ENCODE measurements at regions not wholly inside any gene's neighbourhood (a gene's known extent, or its start where the extent isn't known, plus 50 kb on each side); places are given as distances from the start of the nearest gene placed in this dataset.

- Histone ChIP-seq H3K36me3 (ENCODE audit: insufficient read depth, low read length) (no peaks in the 10 kb centered on the region), H2AFZ (ENCODE audit: low read length) (no peak overlapping the region), H3K4me3 (ENCODE audit: low read length, poor library complexity, severe bottlenecking) (no peak overlapping the region), H3K9ac (ENCODE audit: low read depth, low read length, poor library complexity, severe bottlenecking) (no peak overlapping the region), H3K79me2 (ENCODE audit: insufficient read depth, low read length) (no peaks in the 10 kb centered on the region), H3K27me3 (ENCODE audit: insufficient read depth, low read length, poor library complexity, severe bottlenecking) (no peaks in the 10 kb centered on the region), H3F3A (ENCODE audit: low read depth) (no peaks in the 10 kb centered on the region), H3K4me2 (ENCODE audit: low read depth, low read length, poor library complexity, severe bottlenecking) (no peak overlapping the region), H3K9me3 (ENCODE audit: insufficient read depth, low read depth, low read length) (no peaks in the 10 kb centered on the region), H4K20me1 (ENCODE audit: insufficient read depth, low read length, poor library complexity, severe bottlenecking) (no peaks in the 10 kb centered on the region), H3K4me1 (ENCODE audit: insufficient read depth, low read length, poor library complexity, severe bottlenecking) (no peaks in the 10 kb centered on the region), H3K9me2 (replicated peaks; ENCODE audit: low read depth, low read length) (no peaks in the 10 kb centered on the region)
- TF ChIP-seq CTCF (conservative IDR thresholded peaks at IDR 0.05; ENCODE audit: low read length) (no peak), EZH2phosphoT487 (IDR thresholded peaks at IDR 0.05; ENCODE audit: borderline replicate concordance) (no peak)
Observed at GRCh38 chr20:10864076-10864672, 190.4 kb upstream of the JAG1 start.

- Histone ChIP-seq H3K9ac (ENCODE audit: low read depth, low read length, poor library complexity, severe bottlenecking) (no peak overlapping the region), H3K4me3 (ENCODE audit: low read length, poor library complexity, severe bottlenecking) (no peak overlapping the region), H3K27me3 (ENCODE audit: insufficient read depth, low read length, poor library complexity, severe bottlenecking) (no peaks in the 10 kb centered on the region), H3K79me2 (ENCODE audit: insufficient read depth, low read length) (no peaks in the 10 kb centered on the region), H3F3A (ENCODE audit: low read depth) (no peaks in the 10 kb centered on the region), H4K20me1 (ENCODE audit: insufficient read depth, low read length, poor library complexity, severe bottlenecking) (no peaks in the 10 kb centered on the region), H3K4me2 (ENCODE audit: low read depth, low read length, poor library complexity, severe bottlenecking) (no peak overlapping the region), H3K9me3 (ENCODE audit: insufficient read depth, low read depth, low read length) (no peaks in the 10 kb centered on the region), H3K4me1 (ENCODE audit: insufficient read depth, low read length, poor library complexity, severe bottlenecking) (no peaks in the 10 kb centered on the region), H2AFZ (ENCODE audit: low read length) (no peak overlapping the region), H3K9me2 (replicated peaks; ENCODE audit: low read depth, low read length) (no peaks in the 10 kb centered on the region), H3K36me3 (ENCODE audit: insufficient read depth, low read length) (no peaks in the 10 kb centered on the region)
- no peak for TF ChIP-seq EZH2phosphoT487 (IDR thresholded peaks at IDR 0.05; ENCODE audit: borderline replicate concordance)
- no peak for TF ChIP-seq CTCF (conservative IDR thresholded peaks at IDR 0.05; ENCODE audit: low read length)
Observed at GRCh38 chr20:10868299-10868698, 194.5 kb upstream of the JAG1 start.

- Histone ChIP-seq H3K36me3 (ENCODE audit: insufficient read depth, low read length) (no peaks in the 10 kb centered on the region), H3K4me3 (ENCODE audit: low read length, poor library complexity, severe bottlenecking) (no peak overlapping the region), H3K9me3 (ENCODE audit: insufficient read depth, low read depth, low read length) (no peaks in the 10 kb centered on the region), H2AFZ (ENCODE audit: low read length) (no peak overlapping the region), H3K79me2 (ENCODE audit: insufficient read depth, low read length) (no peaks in the 10 kb centered on the region), H3K9ac (ENCODE audit: low read depth, low read length, poor library complexity, severe bottlenecking) (no peak overlapping the region), H3K27me3 (ENCODE audit: insufficient read depth, low read length, poor library complexity, severe bottlenecking) (no peaks in the 10 kb centered on the region), H3K4me2 (ENCODE audit: low read depth, low read length, poor library complexity, severe bottlenecking) (no peak overlapping the region), H3K4me1 (ENCODE audit: insufficient read depth, low read length, poor library complexity, severe bottlenecking) (no peaks in the 10 kb centered on the region), H3K9me2 (replicated peaks; ENCODE audit: low read depth, low read length) (no peaks in the 10 kb centered on the region), H3F3A (ENCODE audit: low read depth) (no peaks in the 10 kb centered on the region), H4K20me1 (ENCODE audit: insufficient read depth, low read length, poor library complexity, severe bottlenecking) (no peaks in the 10 kb centered on the region)
- no peak for TF ChIP-seq CTCF (conservative IDR thresholded peaks at IDR 0.05; ENCODE audit: low read length)
- no peak for TF ChIP-seq EZH2phosphoT487 (IDR thresholded peaks at IDR 0.05; ENCODE audit: borderline replicate concordance)
Observed at GRCh38 chr20:10873026-10873425, 199.2 kb upstream of the JAG1 start.
